A673 (cell line): ENCODE measurements at regions not wholly inside any gene's neighbourhood (a gene's known extent, or its start where the extent isn't known, plus 50 kb on each side); places are given as distances from the start of the nearest gene placed in this dataset.

Experiments
- EZH2 ChIP-seq: fragments of 200-600 bp; sonication (generic); IDR thresholded peaks from 2 replicates; pipeline ENCODE4 v1.6.1; 2017; ENCODE audit warnings: borderline replicate concordance, low read depth, mild to moderate bottlenecking, mixed read lengths, antibody characterized with exemption, low read length; ENCODE audit not compliant: poor library complexity, severe bottlenecking
- TF ChIP-seq, protein P1 (sequence below): fragments of 300-800, 200-600 bp; sonication (generic); conservative IDR thresholded peaks from 2 replicates; pipeline ENCODE4 v1.5.1; 2017; ENCODE audit warnings: low read depth, mild to moderate bottlenecking, antibody characterized with exemption, low read length, moderate library complexity, mixed read lengths

DNA sequence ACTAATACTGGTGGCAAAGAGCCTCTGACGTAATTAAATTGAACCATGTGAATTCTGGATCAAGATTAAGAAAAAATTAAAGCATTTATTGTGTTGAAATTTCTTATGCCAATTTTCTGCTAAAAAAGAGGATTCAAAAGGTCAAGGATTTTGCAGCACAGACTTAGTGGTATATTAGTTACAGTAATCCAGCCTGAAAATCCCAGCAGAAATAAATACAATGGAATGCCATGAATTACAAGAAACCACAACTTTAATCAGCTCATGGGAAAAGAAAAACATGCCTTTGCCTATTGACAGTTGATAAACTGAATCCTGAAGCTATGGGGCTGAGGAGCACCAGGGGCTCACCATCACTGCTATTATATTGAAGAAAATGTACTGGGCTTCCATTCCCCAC, 114.8 kb upstream of the SATB2 start:
- no peak for TF ChIP-seq EZH2
- TF ChIP-seq, protein P1, sequence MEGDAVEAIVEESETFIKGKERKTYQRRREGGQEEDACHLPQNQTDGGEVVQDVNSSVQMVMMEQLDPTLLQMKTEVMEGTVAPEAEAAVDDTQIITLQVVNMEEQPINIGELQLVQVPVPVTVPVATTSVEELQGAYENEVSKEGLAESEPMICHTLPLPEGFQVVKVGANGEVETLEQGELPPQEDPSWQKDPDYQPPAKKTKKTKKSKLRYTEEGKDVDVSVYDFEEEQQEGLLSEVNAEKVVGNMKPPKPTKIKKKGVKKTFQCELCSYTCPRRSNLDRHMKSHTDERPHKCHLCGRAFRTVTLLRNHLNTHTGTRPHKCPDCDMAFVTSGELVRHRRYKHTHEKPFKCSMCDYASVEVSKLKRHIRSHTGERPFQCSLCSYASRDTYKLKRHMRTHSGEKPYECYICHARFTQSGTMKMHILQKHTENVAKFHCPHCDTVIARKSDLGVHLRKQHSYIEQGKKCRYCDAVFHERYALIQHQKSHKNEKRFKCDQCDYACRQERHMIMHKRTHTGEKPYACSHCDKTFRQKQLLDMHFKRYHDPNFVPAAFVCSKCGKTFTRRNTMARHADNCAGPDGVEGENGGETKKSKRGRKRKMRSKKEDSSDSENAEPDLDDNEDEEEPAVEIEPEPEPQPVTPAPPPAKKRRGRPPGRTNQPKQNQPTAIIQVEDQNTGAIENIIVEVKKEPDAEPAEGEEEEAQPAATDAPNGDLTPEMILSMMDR: no peak
